ENCODE measurements at regions not wholly inside any gene's neighbourhood (a gene's known extent, or its start where the extent isn't known, plus 50 kb on each side); places are given as distances from the start of the nearest gene placed in this dataset.

DNA sequence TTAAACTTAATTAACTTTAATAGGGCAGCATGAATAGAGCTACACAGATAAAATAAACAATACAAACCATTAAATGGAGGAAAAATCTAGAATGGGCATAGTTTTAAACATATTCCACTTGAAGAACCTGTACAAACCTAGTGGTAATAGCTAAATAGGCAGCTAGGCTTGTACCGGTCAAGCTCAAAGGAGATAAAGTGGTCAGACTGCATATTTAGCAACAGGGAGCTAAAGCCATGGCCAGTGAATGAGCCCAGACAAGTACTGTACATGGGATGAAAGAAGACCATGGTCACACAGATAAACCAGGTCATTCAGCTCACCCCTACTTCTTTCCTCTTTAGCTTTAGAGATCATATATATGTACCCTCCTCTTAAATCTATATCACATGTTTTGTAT, 186.6 kb upstream of the KRR1 start:
- TF ChIP-seq, protein P1, sequence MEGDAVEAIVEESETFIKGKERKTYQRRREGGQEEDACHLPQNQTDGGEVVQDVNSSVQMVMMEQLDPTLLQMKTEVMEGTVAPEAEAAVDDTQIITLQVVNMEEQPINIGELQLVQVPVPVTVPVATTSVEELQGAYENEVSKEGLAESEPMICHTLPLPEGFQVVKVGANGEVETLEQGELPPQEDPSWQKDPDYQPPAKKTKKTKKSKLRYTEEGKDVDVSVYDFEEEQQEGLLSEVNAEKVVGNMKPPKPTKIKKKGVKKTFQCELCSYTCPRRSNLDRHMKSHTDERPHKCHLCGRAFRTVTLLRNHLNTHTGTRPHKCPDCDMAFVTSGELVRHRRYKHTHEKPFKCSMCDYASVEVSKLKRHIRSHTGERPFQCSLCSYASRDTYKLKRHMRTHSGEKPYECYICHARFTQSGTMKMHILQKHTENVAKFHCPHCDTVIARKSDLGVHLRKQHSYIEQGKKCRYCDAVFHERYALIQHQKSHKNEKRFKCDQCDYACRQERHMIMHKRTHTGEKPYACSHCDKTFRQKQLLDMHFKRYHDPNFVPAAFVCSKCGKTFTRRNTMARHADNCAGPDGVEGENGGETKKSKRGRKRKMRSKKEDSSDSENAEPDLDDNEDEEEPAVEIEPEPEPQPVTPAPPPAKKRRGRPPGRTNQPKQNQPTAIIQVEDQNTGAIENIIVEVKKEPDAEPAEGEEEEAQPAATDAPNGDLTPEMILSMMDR (conservative IDR thresholded peaks at IDR 0.05 in 1 of 2, IDR thresholded peaks at IDR 0.05 in 1 of 2; ENCODE audit: low read depth in 1 of 2, low read length in 2 of 2): no peak
- no peak for TF ChIP-seq EZH2 (IDR thresholded peaks at IDR 0.05; ENCODE audit: low read length, missing control alignments)
